ENCODE measurements at regions not wholly inside any gene's neighbourhood (a gene's known extent, or its start where the extent isn't known, plus 50 kb on each side); places are given as distances from the start of the nearest gene placed in this dataset.
"Not testable (repeated sequence)": the region's sequence is repeated elsewhere in the genome, so short reads cannot be mapped to it uniquely, and the experiment has no call there.

DNA sequence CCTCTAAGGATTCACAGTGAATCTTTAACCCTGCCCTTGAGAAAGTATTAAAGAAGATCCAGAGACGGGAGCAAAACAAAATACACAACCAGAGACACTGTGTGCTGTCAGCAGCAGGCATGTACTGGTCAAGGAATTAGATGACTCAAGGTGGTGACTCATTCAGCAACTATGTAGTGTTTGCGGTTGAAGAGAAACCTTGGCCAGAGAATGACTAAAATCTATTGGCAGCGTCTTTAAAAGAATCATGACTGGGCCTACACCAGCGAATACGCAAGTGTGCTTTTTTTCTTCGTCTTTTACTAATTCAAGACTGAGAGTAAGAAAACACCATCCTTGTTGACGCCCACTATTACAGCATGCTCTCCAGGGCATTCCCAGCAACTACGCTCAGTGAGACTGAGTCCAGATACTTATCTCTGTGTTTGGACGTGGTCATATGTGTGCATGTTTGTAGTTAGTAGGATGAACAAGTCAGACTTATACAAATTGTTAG lies 72.4 kb upstream of the BACH2 start:
- DNase-seq: no peak

DNA sequence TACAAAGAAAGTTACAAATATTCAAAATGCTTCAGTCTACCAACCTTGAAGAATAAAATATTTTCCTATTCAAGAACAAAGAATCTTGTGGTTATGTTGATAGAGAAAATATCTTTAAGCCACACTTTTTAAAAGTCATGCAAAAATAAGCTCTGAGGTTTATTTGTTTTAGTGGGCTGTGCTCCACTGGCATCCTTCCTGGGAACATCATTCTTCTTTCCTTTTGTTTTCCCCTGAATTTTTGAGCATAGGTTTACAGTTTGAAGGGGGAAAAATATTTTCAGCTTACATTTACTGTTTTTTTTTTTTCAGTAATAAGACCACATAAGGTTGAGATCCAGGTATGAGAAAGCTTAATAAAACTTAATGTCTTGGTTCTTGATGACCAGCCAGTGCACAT lies 72.0 kb upstream of the BACH2 start:
- no peak for DNase-seq

DNA sequence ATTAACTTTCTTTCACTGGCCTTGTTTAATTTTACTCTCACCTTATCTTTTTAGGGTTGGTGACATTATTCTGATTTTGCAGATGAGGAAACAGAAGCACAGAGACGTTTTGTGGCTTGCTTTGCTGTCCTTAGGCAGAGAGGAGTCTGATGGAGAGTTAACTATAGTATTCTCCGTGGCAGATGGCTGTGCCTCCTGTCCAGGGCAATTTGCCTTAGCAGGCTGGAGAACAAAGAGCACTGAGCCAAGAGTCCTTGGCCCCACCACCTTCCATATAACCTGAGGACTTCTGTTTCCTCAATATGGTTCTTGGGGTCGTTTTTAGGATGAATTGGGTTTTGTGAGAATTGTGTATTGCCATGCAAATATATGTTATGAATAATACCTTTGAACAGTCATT lies 71.4 kb upstream of the BACH2 start:
- no peak for DNase-seq

DNA sequence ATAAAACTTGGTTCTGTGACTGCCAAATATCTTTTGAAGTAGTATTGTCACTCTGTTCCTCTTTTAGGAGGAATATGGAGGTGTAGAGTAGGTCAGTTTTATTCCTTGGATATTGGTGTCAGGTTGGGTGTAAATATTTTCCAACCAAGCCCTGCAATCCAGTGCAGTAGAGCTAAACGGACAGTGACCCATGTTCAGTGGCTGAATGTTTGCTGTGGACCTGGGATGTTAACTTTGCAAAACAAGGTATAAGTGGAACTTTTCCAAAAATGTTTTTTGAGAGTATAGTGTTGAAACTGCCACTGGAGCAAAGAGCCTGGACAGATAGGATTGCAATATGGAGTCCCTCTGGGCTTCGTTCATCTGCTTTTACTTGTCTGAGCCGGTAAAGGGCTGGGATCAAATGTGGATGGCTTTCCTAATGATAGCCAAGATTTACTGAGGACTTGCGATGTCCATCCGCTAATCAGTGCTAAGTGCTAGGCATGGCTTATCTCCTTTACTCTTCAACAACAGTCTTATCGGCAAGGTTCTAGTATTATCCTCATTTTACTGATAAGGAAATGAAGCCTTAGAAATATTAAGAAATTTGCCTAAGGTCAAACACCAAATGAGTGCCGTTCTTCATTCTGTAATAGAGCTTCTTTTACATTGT lies 69.0 kb upstream of the BACH2 start:
- DNase-seq: no peak

DNA sequence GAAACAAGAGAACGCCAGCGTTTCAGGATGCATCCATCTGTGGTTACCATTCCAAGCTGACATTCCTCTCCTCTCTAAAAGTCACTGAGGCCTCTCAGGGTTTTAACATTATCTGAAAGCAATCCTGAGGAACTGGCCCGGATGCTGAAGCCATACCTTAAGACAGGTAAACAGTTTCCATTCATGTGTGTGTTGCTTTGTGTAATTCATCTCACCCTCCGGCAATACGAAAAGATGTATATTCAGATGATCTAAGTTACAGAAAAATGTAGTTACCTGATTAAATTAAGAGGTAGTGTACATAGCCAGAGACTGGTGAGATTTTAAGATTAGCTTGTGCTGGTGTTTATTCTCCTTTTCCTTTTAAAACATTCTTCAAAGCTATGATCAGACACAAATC lies 68.4 kb upstream of the BACH2 start:
- no peak for DNase-seq

DNA sequence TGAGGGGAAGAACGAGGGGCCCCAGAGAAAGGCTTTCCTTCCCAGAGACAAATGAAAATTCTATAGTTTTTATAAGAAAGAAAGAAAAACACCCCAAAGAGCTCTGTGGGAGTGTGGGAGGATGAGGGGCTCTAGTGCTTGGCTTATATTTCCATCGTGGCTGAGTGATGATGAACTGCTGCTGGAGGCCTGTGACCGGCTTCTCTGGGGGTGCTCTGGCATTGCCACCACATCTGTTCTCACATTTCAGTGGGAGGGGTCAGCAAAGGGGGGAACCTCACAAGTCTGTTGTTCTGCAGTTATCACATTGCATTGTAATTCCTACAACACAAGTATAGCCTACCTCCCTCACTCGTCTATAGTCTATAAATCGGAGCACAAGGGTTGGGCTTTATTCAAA lies 67.6 kb upstream of the BACH2 start:
- no peak for DNase-seq

DNA sequence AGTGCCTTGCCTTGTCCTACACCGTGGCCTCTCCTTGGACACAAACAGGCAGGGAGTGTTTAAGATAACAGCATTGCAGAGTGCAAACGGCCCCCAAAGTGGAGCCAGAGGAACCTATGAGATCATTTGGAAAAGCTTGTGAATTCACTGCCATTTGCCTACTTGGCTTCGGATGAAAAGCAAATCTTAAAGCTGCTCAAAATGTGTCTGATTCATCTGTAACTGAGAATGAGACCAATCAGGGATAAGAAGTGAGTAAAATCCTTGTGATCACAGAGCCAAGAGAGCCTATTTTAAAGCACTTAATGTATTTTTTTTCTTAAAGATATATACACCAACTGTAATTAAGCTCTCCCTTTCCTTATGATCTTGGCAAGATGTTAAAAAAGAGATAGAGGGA lies 65.7 kb upstream of the BACH2 start:
- DNase-seq: no peak

DNA sequence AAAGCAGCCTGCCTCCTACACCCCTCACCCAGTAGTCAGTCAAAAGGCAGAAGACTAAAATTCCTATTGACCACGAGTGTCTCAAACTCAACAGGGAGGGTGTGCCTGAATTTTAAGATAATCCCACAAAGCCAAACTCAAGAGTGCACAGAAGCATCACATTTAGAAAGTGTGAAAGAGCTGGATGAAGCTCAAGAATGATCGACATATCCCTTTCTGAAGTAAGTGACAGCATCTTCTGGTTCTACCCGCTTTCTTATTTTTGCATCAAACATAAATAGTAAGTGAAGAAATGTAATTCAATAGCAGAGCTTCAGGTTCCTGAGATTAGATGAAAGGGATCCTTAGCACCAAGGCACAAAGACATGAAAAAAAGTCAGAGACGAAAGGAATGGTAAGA lies 64.5 kb upstream of the BACH2 start:
- no peak for DNase-seq

DNA sequence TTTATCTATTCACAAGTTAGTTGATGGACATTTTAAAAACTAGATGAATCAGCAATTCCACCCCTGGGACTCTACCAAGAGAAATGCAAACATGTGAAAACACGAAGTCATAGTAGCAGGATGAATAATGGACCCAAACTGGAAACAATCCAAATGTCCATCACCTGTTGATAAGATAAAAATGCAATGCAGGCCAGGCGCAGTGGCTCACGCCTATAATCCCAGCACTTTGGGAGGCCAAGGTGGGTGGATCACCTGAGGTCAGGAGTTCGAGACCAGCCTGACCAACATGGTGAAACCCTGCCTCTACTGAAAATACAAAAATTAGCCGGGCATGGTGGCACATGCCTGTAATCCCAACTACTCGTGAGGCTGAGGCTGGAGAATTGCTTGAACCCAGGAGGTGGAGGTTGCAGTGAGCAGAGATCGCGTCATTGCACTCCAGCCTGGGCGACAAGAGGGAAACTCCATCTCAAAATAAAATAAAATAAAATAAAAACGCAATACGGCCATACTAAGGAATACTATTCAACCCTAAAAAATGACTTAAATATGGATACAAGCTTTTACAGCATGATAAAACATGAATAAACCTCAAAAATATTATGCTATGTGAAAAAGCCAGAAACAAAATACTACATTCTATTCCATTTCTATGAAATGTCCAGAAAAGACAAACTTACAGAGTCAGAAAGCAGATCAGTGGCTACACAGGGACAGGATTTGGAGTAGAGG lies 61.6 kb upstream of the BACH2 start:
- not testable (repeated sequence) for DNase-seq

DNA sequence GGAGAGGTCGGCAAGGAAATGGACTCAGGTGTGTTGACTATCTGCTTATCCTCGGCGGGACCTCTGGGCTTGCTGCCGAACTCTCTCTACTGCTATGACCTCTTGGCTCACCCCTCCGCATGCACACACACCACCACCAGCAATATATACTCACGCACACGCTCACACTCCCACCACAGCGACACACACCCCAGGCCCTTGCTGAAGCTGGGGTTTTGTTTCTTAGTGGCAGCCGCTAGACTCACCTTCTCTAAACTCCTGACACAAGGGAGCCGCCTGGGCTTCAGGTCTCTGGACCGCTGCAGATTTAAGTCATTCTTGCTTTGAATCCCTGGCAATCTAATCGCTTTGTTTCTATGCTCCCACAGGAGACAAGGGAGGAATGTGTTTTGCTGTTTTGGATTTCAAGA lies 59.4 kb upstream of the BACH2 start:
- no peak for DNase-seq

DNA sequence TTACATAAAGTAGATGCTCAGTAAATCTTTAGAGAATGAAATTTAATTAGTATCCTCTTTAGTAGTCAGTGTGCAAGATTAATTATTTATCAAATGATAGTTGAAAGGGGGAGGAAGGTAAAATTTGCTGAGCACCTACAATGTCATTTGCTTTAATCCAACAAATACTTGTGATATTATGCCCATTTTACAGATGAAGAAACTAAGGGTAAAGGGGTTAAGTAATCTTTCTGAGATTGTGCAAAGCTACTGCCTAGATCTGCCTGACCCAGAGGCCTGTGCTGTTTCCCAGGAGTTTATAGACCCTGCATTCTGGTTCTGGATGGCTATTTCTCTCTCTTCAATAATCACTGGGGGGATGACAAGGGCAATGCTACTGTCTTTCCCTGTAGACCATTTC lies 58.3 kb upstream of the BACH2 start:
- no peak for DNase-seq

DNA sequence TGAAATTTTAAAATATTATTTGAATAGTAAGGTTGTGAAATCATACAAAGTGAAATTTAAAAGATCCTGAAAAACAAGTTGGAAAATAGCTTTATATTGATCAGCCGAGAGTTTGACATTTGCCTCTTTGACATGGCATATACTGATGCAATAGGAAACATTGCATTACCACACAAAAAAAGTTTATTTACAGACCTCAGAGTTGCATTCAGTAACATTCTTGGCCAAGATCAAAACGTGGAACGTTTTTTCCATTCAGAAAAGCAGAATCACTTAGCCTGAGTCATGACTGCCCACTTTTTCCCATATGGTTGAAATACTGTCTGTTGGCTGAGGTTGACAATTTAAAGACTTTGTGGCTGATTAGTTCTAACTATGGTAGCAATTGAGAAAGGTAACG lies 55.1 kb upstream of the BACH2 start:
- DNase-seq: no peak

DNA sequence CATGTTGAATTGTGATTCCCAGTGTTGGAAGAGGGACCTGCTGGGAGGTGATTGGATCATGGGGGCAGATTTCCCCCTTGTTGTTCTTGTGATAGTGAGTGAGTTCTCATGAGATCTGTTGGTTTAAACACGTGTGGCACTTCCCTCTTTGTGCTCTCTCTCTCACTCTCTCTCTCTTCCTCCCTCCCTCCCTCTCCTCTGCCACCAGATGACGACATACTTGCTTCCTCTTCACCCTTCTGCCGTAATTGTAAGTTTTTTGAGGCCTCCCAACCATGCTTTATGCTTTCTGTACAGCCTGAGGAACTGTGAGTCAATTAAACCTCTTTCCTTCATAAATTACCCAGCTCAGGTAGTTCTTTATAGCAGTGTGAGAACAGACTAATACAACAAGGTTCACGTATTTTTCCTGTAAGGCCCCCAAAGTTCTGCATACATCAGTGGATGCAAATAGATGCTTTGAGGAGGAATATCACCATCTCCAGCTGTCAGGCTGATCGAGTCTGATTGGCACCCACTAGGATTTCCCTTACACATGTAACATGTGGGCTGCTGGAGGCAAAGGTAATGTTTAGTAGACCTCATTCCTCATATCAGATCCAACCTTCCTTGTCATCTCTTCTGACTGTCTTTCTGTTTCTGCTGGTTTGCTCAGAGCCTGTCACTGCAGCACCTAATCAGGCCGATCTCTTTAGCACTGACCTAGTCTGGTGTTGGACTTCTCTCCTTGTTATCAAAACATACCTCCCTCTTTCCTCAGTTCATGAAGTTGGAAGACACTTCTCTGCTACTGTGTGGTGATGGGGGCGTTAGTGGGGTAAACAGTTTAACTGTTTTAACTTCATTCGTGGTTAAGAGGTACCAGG lies 54.3 kb upstream of the BACH2 start:
- peak; percentile 48 for DNase-seq

DNA sequence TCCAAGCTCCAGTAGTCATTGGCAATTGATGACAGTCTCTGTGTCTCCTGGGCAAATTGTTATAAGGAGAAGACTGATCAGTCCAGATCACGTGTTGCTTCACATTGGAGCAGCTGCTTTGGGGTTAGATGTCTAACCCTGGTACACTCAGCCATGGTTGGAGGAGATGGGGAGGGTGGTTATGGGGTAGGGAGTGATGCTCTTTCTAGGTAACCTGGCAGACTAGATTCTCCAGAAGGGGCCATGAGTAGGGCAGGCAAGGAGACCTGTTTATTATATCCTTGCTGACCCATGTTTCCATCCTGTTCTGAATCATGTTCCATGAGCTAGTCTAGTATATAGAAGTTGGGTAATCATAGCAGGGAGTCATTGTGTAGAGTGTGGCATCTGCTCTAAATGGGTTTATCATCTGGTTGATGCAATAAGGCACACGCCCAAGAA lies 50.8 kb upstream of the BACH2 start:
- no peak for DNase-seq

DNA sequence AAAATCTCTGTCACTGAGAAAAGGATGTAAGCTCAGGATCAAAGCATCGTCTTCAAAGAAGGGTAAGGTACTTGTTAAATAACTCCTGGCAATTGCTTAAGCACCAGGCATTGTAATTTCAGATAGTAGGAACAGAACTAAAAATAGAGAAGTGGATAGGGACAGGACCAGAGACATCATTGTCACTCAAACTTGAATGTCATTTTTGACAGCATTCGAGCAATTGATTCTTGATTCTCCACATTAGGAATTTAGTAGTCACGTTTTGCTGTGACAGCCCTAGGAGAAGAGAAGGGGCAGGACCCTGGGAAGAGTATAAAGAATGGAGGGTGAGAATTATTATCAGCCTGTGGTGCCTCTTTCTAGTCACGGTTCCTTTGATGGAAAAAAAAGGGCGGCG lies 50.1 kb upstream of the BACH2 start:
- no peak for DNase-seq

Data from activated CD8-positive, alpha-beta memory T cell treated with anti-CD3 and anti-CD28 coated beads, Interleukin-2, amount 50 U/mL, for 4 hours (primary cell).